ENCODE measurements at regions not wholly inside any gene's neighbourhood (a gene's known extent, or its start where the extent isn't known, plus 50 kb on each side); places are given as distances from the start of the nearest gene placed in this dataset.

- TF ChIP-seq POLR2A (IDR thresholded peaks at IDR 0.05): no peak
- TF ChIP-seq CTCF (IDR thresholded peaks at IDR 0.05): no peak
Measured at GRCh38 chr6:4316867-4317400, 181.6 kb upstream of the ECI2 start.

All from stomach (tissue), 4 donors.